ENCODE measurements at regions not wholly inside any gene's neighbourhood (a gene's known extent, or its start where the extent isn't known, plus 50 kb on each side); places are given as distances from the start of the nearest gene placed in this dataset.
"Not testable (repeated sequence)": the region's sequence is repeated elsewhere in the genome, so short reads cannot be mapped to it uniquely, and the experiment has no call there.

GRCh38 chr12:46904406-46905238 is 78.8 kb upstream of the SLC38A4 start (continued):
- TF ChIP-seq ZNF713 (CRISPR knock-in tag; IDR thresholded peaks at IDR 0.05) (no peak), E2F5 (CRISPR knock-in tag; conservative IDR thresholded peaks at IDR 0.05) (no peak), MAF1 (CRISPR knock-in tag; IDR thresholded peaks at IDR 0.05; ENCODE audit: borderline replicate concordance) (no peak), ZNF644 (CRISPR knock-in tag; IDR thresholded peaks at IDR 0.05; ENCODE audit: low read depth) (no peak), BRD4 (CRISPR knock-in tag; IDR thresholded peaks at IDR 0.05) (no peak), ZSCAN29 (CRISPR knock-in tag; conservative IDR thresholded peaks at IDR 0.05) (no peak), SATB2 (CRISPR knock-in tag; IDR thresholded peaks at IDR 0.05) (no peak), SMAD9 (CRISPR knock-in tag; IDR thresholded peaks at IDR 0.05) (no peak), FOXK2 (IDR thresholded peaks at IDR 0.05) (no peak), KMT2A (CRISPR knock-in tag; IDR thresholded peaks at IDR 0.05) (no peak)

GRCh38 chr12:46905239-46905627 is 79.4 kb upstream of the SLC38A4 start:
- H3K9me3 ChIP-seq (ENCODE audit: low read length); FAIRE-seq; H3K36me3 ChIP-seq (replicated peaks in 1 of 2; ENCODE audit: control insufficient read depth in 1 of 2, insufficient read depth in 2 of 2, low read length in 2 of 2); H3K4me1 ChIP-seq (ENCODE audit: insufficient read depth, low read length); H3K79me2 ChIP-seq (ENCODE audit: insufficient read depth, low read length); H2AFZ ChIP-seq (ENCODE audit: low read length); ATAC-seq; H4K20me1 ChIP-seq (ENCODE audit: insufficient read depth, low read length); H3K9ac ChIP-seq (ENCODE audit: insufficient read depth, low read depth, low read length); intact Hi-C loops (cut with micrococcal nuclease; ENCODE audit: unreplicated experiment); BruUV-seq (replicated peaks); in situ Hi-C loops (cut with HindIII; ENCODE audit: extremely low pct_ligation_motif_present, low pct_unique_long_range_greater_than_20kb); H3K27ac ChIP-seq (ENCODE audit: extremely low read length, insufficient read depth, low read length); DNase-seq (ENCODE audit: low spot score); CTCF ChIA-PET (ENCODE audit: low intra/inter-chr PET ratio, low total read pairs); POLR2A ChIA-PET; H3K4me2 ChIP-seq (ENCODE audit: low read depth, low read length); H3K27me3 ChIP-seq (ENCODE audit: control insufficient read depth in 1 of 2, insufficient read depth in 2 of 2, low read length in 2 of 2); H3K4me3 ChIP-seq (replicated peaks in 1 of 3; ENCODE audit: insufficient read depth in 1 of 3, low read depth in 2 of 3, low read length in 3 of 3): not testable (repeated sequence)
- peak; percentile 27; the same call in 1 of the 2 replicates for TF ChIP-seq MNT (IDR thresholded peaks at IDR 0.05)
- 38% methylated on average over 4 of the region's 4 CpGs for WGBS (ENCODE audit: low lambda C conversion rate)

Measured in HepG2 (cell line).